Vagina (tissue), 2 donors: ENCODE measurements at regions not wholly inside any gene's neighbourhood (a gene's known extent, or its start where the extent isn't known, plus 50 kb on each side); places are given as distances from the start of the nearest gene placed in this dataset.
"Not testable (repeated sequence)": the region's sequence is repeated elsewhere in the genome, so short reads cannot be mapped to it uniquely, and the experiment has no call there.

Source experiments
- DNase-seq, 2 donors: peaks; one replicate each; pipeline ENCODE4 v3.0.0-alpha.2; 2017; ENCODE audit errors: extremely low spot score in 2 of 2
- H3K27ac ChIP-seq: fragments of 200-600 bp; sonication (generic); one replicate; pipeline ENCODE4 v1.5.1; 2019
- H3K27me3 ChIP-seq: fragments of 200-600 bp; sonication (generic); one replicate; pipeline ENCODE4 v1.5.1; 2019
- H3K36me3 ChIP-seq, 2 donors: fragments of 200-600 bp; sonication (generic); one replicate each; pipeline ENCODE4 v1.5.1; 2017 to 2019
- H3K4me1 ChIP-seq: fragments of 200-600 bp; sonication (generic); one replicate; pipeline ENCODE4 v1.5.1; 2019
- H3K4me3 ChIP-seq, 2 donors: fragments of 200-600 bp; sonication (generic); 1 replicate in 1 of 2; 2 replicates in 1 of 2; pipeline ENCODE4 v1.5.1; 2016 to 2019
- H3K9me3 ChIP-seq: fragments of 200-600 bp; sonication (generic); one replicate; pipeline ENCODE4 v1.5.1; 2019
- POLR2A ChIP-seq, 2 donors: fragments of 450-650 bp; IDR thresholded peaks; one replicate each; pipeline ENCODE4 v1.6.1; 2017; ENCODE audit warnings: antibody characterized with exemption in 2 of 2, mild to moderate bottlenecking in 2 of 2, moderate library complexity in 2 of 2
- POLR2AphosphoS5 ChIP-seq, 2 donors: sonication (generic); formaldehyde crosslinking; IDR thresholded peaks; one replicate each; pipeline ENCODE4 v1.9.0; 2017; ENCODE audit warnings: antibody characterized with exemption in 2 of 2, mild to moderate bottlenecking in 2 of 2, low read depth in 1 of 2; ENCODE audit not compliant: insufficient read depth in 1 of 2
- intact Hi-C: fragments of 100-400 bp; cut with DNase I; formaldehyde crosslinking; loops from one replicate; pipeline ENCODE4 v1.15.1; 2023
- TF ChIP-seq, protein P1 (sequence below), 3 experiments: fragments of 450-650 bp in 2 of 3; fragments of 200-600 bp in 1 of 3; sonication (generic) in 1 of 3; IDR thresholded peaks; one replicate each; pipeline ENCODE4 v1.5.1; 2017 to 2019; ENCODE audit warnings: antibody characterized with exemption in 3 of 3, mild to moderate bottlenecking in 2 of 3, moderate library complexity in 2 of 3

GRCh38 chr1:21385022-21385421 is 54.9 kb upstream of the NBPF3 start:
- TF ChIP-seq POLR2A (IDR thresholded peaks at IDR 0.05) (no peak), POLR2AphosphoS5 (IDR thresholded peaks at IDR 0.05; ENCODE audit: insufficient read depth in 1 of 2, low read depth in 1 of 2) (no peak)
- TF ChIP-seq, protein P1, sequence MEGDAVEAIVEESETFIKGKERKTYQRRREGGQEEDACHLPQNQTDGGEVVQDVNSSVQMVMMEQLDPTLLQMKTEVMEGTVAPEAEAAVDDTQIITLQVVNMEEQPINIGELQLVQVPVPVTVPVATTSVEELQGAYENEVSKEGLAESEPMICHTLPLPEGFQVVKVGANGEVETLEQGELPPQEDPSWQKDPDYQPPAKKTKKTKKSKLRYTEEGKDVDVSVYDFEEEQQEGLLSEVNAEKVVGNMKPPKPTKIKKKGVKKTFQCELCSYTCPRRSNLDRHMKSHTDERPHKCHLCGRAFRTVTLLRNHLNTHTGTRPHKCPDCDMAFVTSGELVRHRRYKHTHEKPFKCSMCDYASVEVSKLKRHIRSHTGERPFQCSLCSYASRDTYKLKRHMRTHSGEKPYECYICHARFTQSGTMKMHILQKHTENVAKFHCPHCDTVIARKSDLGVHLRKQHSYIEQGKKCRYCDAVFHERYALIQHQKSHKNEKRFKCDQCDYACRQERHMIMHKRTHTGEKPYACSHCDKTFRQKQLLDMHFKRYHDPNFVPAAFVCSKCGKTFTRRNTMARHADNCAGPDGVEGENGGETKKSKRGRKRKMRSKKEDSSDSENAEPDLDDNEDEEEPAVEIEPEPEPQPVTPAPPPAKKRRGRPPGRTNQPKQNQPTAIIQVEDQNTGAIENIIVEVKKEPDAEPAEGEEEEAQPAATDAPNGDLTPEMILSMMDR (IDR thresholded peaks at IDR 0.05), result no peak
- Histone ChIP-seq H3K4me3 (no peak overlapping the region), H3K36me3 (no peaks in the 10 kb centered on the region), H3K27ac (no peak overlapping the region), H3K4me1 (no peaks in the 10 kb centered on the region), H3K27me3 (no peaks in the 10 kb centered on the region), H3K9me3 (no peaks in the 10 kb centered on the region)
- intact Hi-C loops, result no loop called here
- DNase-seq, result no peak

GRCh38 chr1:21384620-21385019 is 55.3 kb upstream of the NBPF3 start:
- TF ChIP-seq POLR2AphosphoS5 (IDR thresholded peaks at IDR 0.05; ENCODE audit: insufficient read depth in 1 of 2, low read depth in 1 of 2) (no peak), POLR2A (IDR thresholded peaks at IDR 0.05) (no peak)
- TF ChIP-seq, protein P1 (IDR thresholded peaks at IDR 0.05), result no peak
- Histone ChIP-seq H3K4me1 (no peaks in the 10 kb centered on the region), H3K9me3 (no peaks in the 10 kb centered on the region), H3K27me3 (no peaks in the 10 kb centered on the region), H3K36me3 (no peaks in the 10 kb centered on the region), H3K4me3 (no peak overlapping the region), H3K27ac (no peak overlapping the region)
- DNase-seq, result no peak
- intact Hi-C loops, result no loop called here

- TF ChIP-seq, protein P1 (IDR thresholded peaks at IDR 0.05), result no peak
- TF ChIP-seq POLR2AphosphoS5 (IDR thresholded peaks at IDR 0.05; ENCODE audit: insufficient read depth in 1 of 2, low read depth in 1 of 2) (no peak), POLR2A (IDR thresholded peaks at IDR 0.05) (no peak)
- Histone ChIP-seq H3K4me3 (no peak overlapping the region), H3K4me1 (no peaks in the 10 kb centered on the region), H3K27me3 (no peaks in the 10 kb centered on the region), H3K36me3 (no peaks in the 10 kb centered on the region), H3K9me3 (no peaks in the 10 kb centered on the region), H3K27ac (no peak overlapping the region)
- DNase-seq, result no peak
- intact Hi-C loops, result no loop called here
These were observed 56.0 kb upstream of the NBPF3 start for GRCh38 chr1:21383785-21384401.

DNA sequence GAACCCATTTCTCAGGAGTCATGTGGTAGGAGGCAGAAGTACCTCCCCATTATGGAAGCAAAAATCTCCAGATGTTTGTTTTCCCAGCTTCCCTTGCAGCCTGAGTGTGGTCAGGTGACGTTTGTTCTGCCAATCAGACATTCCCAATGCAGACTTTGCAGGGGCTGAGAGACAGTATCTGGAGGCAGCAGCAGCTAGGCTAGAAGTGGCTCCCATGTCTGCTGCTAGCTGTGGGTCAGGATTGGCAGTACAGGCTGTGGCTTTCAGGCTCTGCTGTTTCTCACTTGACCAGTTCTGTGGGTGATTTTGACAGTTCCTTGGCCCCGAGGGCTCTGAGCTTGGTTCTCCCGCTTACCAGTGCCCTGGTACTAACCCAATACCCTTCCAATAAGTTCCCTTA is 58.6 kb upstream of the NBPF3 start:
- H3K27ac ChIP-seq, result no peak overlapping the region
- H3K9me3 ChIP-seq, result no peaks in the 10 kb centered on the region
- no peaks in the 10 kb centered on the region for H3K36me3 ChIP-seq
- TF ChIP-seq POLR2A (IDR thresholded peaks at IDR 0.05) (no peak), POLR2AphosphoS5 (IDR thresholded peaks at IDR 0.05; ENCODE audit: insufficient read depth in 1 of 2, low read depth in 1 of 2) (no peak)
- TF ChIP-seq, protein P1 (IDR thresholded peaks at IDR 0.05), result no peak
- no peak for DNase-seq
- intact Hi-C loops, result no loop called here
- H3K4me3 ChIP-seq, result no peak overlapping the region
- H3K27me3 ChIP-seq, result no peaks in the 10 kb centered on the region
- H3K4me1 ChIP-seq, result no peaks in the 10 kb centered on the region

- not testable (repeated sequence) for H3K27me3 ChIP-seq
These were observed 59.8 kb upstream of the NBPF3 start for GRCh38 chr1:21380147-21380546.

More at GRCh38 chr1:21380147-21380546, 59.8 kb upstream of the NBPF3 start:
- H3K4me1 ChIP-seq, H3K9me3 ChIP-seq, intact Hi-C loops, H3K36me3 ChIP-seq, DNase-seq, H3K27ac ChIP-seq, H3K4me3 ChIP-seq: not testable (repeated sequence)
